ENCODE measurements at regions not wholly inside any gene's neighbourhood (a gene's known extent, or its start where the extent isn't known, plus 50 kb on each side); places are given as distances from the start of the nearest gene placed in this dataset.

DNA sequence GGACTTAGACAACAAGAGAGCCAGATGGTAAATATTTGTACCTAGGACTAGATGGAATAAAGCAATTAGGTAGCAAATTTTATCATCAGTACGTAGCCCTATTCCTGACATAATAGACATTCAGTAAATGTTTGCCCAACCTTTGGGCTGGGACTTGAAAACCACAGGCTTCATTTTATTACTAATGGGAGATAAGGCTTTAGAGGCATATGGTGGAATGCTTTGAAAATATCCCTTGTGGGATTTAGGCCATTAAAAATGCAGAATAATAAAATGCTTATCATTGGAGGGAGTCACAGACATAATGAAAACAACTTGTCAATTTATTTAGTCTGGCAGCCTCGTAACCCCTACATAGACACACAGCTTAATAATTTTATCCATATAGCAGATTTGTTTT, 296.1 kb upstream of the SPAG17 start:
- H3K9me1 ChIP-seq (ENCODE audit: control insufficient read depth, extremely low read depth, insufficient read depth, low read length) = no peaks in the 10 kb centered on the region
- no peaks in the 10 kb centered on the region for H3K79me2 ChIP-seq (ENCODE audit: control insufficient read depth, insufficient read depth, low read length)
- no peaks in the 10 kb centered on the region for H3K27me3 ChIP-seq (ENCODE audit: control insufficient read depth, extremely low read depth, insufficient read depth, low read length)
- no peak for DNase-seq (ENCODE audit: low read depth, low spot score)
- H3K4me1 ChIP-seq (ENCODE audit: control insufficient read depth, extremely low read depth, insufficient read depth, low read length) = peaks cover 10% of the 10 kb centered on the region
- TF ChIP-seq, protein P1, sequence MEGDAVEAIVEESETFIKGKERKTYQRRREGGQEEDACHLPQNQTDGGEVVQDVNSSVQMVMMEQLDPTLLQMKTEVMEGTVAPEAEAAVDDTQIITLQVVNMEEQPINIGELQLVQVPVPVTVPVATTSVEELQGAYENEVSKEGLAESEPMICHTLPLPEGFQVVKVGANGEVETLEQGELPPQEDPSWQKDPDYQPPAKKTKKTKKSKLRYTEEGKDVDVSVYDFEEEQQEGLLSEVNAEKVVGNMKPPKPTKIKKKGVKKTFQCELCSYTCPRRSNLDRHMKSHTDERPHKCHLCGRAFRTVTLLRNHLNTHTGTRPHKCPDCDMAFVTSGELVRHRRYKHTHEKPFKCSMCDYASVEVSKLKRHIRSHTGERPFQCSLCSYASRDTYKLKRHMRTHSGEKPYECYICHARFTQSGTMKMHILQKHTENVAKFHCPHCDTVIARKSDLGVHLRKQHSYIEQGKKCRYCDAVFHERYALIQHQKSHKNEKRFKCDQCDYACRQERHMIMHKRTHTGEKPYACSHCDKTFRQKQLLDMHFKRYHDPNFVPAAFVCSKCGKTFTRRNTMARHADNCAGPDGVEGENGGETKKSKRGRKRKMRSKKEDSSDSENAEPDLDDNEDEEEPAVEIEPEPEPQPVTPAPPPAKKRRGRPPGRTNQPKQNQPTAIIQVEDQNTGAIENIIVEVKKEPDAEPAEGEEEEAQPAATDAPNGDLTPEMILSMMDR (optimal IDR thresholded peaks at IDR 0.05 in 1 of 3, IDR thresholded peaks at IDR 0.05 in 1 of 3, conservative IDR thresholded peaks at IDR 0.05 in 1 of 3; ENCODE audit: extremely low read depth in 1 of 3, insufficient read depth in 2 of 3, low read length in 3 of 3) = no peak
- no peak for TF ChIP-seq EZH2 (IDR thresholded peaks at IDR 0.05; ENCODE audit: low read length)
- no peak overlapping the region for H3K4me3 ChIP-seq (ENCODE audit: control insufficient read depth in 2 of 3, extremely low read depth in 1 of 3, insufficient read depth in 2 of 3, low read depth in 1 of 3, low read length in 3 of 3)
- H3K9ac ChIP-seq (ENCODE audit: control insufficient read depth, extremely low read depth, insufficient read depth, low read length) = no peak overlapping the region
- no peaks in the 10 kb centered on the region for H3K9me3 ChIP-seq (ENCODE audit: control insufficient read depth, low read depth, low read length)
- no peak for FAIRE-seq
- H3K27ac ChIP-seq (ENCODE audit: control insufficient read depth, insufficient read depth, low read length) = no peak overlapping the region
- dilution Hi-C loops (cut with MboI; ENCODE audit: extremely low pct_ligation_motif_present, low sequenced_read_pairs) = no loop called here
- no peak overlapping the region for H2AFZ ChIP-seq (ENCODE audit: control insufficient read depth, low read length)
- no peaks in the 10 kb centered on the region for H4K20me1 ChIP-seq (ENCODE audit: control insufficient read depth, extremely low read depth, insufficient read depth, low read length)
- H3K4me2 ChIP-seq (ENCODE audit: control insufficient read depth, extremely low read depth, insufficient read depth, low read depth, low read length) = no peak overlapping the region
- H3K36me3 ChIP-seq (ENCODE audit: control insufficient read depth in 2 of 2, extremely low read depth in 1 of 2, insufficient read depth in 2 of 2, low read length in 2 of 2) = no peaks in the 10 kb centered on the region

DNA sequence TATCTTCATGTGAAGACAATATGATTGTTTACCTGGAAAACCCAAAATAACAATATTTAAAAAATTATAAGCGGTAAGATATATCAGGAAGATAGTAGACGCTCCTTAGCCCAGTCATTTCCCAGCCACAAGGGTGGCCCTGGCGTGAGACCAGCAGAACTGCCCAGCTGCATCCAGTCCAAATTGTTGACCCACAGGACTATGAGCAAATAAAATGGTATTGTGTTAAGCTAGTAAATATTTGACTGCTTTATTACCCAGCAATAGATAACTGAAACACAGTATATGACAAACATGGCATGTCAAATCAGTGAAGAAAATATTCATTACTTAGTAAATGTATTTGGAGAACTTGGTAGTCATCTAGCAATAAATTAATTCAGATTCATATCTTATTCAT, 294.3 kb upstream of the SPAG17 start:
- Histone ChIP-seq H3K9me3 (ENCODE audit: control insufficient read depth, low read depth, low read length) (no peaks in the 10 kb centered on the region), H3K4me1 (ENCODE audit: control insufficient read depth, extremely low read depth, insufficient read depth, low read length) (peaks cover 2% of the 10 kb centered on the region), H3K79me2 (ENCODE audit: control insufficient read depth, insufficient read depth, low read length) (no peaks in the 10 kb centered on the region), H3K27me3 (ENCODE audit: control insufficient read depth, extremely low read depth, insufficient read depth, low read length) (no peaks in the 10 kb centered on the region), H3K4me2 (ENCODE audit: control insufficient read depth, extremely low read depth, insufficient read depth, low read depth, low read length) (no peak overlapping the region), H2AFZ (ENCODE audit: control insufficient read depth, low read length) (no peak overlapping the region), H4K20me1 (ENCODE audit: control insufficient read depth, extremely low read depth, insufficient read depth, low read length) (no peaks in the 10 kb centered on the region), H3K36me3 (ENCODE audit: control insufficient read depth in 2 of 2, extremely low read depth in 1 of 2, insufficient read depth in 2 of 2, low read length in 2 of 2) (no peaks in the 10 kb centered on the region), H3K9me1 (ENCODE audit: control insufficient read depth, extremely low read depth, insufficient read depth, low read length) (no peaks in the 10 kb centered on the region), H3K27ac (ENCODE audit: control insufficient read depth, insufficient read depth, low read length) (no peak overlapping the region), H3K9ac (ENCODE audit: control insufficient read depth, extremely low read depth, insufficient read depth, low read length) (no peak overlapping the region), H3K4me3 (ENCODE audit: control insufficient read depth in 2 of 3, extremely low read depth in 1 of 3, insufficient read depth in 2 of 3, low read depth in 1 of 3, low read length in 3 of 3) (no peak overlapping the region)
- dilution Hi-C loops (cut with MboI; ENCODE audit: extremely low pct_ligation_motif_present, low sequenced_read_pairs) = no loop called here
- no peak for DNase-seq (ENCODE audit: low read depth, low spot score)
- no peak for TF ChIP-seq EZH2 (IDR thresholded peaks at IDR 0.05; ENCODE audit: low read length)
- TF ChIP-seq, protein P1 (optimal IDR thresholded peaks at IDR 0.05 in 1 of 3, IDR thresholded peaks at IDR 0.05 in 1 of 3, conservative IDR thresholded peaks at IDR 0.05 in 1 of 3; ENCODE audit: extremely low read depth in 1 of 3, insufficient read depth in 2 of 3, low read length in 3 of 3) = no peak
- FAIRE-seq = no peak
